ENCODE measurements at regions not wholly inside any gene's neighbourhood (a gene's known extent, or its start where the extent isn't known, plus 50 kb on each side); places are given as distances from the start of the nearest gene placed in this dataset.

DNA sequence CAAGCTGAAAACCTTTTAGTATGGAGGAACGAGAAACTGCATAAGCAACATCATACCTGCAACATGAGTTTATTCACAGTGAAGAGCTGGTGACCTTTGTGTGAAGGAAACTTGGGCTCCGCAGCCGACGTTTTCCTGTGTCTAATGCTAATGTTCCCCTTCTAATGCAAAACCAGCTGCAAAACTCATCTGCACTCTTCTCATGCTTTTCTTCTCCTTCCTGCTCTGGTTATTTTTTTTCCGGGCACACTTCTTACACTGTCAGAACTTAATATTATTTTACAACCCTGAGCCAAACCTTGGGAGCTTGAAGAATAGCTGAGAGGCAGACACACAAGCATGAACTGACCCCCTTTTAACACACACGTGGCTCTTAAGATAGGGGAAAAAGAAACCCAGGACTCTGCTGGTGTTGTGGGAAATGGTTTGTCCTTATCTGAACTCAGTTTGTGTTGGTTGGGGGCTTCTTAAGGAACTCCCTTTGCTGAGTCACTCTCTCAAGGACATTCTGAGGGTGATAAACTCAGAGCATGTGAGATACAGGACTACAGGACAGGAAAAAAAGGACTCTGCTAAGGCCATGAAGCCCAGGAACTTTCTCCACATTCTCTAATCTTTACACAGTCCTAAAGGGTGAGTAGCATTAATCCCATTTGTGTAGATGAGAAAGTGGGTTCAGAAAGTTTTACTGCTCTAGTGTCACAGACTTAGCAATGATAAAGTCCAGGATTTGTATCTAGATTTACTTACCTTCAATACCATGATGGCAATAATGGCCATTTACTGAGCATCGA is 439.3 kb upstream of the TRIB2 start:
- TF ChIP-seq, protein P1, sequence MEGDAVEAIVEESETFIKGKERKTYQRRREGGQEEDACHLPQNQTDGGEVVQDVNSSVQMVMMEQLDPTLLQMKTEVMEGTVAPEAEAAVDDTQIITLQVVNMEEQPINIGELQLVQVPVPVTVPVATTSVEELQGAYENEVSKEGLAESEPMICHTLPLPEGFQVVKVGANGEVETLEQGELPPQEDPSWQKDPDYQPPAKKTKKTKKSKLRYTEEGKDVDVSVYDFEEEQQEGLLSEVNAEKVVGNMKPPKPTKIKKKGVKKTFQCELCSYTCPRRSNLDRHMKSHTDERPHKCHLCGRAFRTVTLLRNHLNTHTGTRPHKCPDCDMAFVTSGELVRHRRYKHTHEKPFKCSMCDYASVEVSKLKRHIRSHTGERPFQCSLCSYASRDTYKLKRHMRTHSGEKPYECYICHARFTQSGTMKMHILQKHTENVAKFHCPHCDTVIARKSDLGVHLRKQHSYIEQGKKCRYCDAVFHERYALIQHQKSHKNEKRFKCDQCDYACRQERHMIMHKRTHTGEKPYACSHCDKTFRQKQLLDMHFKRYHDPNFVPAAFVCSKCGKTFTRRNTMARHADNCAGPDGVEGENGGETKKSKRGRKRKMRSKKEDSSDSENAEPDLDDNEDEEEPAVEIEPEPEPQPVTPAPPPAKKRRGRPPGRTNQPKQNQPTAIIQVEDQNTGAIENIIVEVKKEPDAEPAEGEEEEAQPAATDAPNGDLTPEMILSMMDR (IDR thresholded peaks at IDR 0.05), result no peak
- no peak overlapping the region for H3K4me3 ChIP-seq
- no peak for DNase-seq (ENCODE audit: low spot score)
- H3K27ac ChIP-seq, result no peak overlapping the region

DNA sequence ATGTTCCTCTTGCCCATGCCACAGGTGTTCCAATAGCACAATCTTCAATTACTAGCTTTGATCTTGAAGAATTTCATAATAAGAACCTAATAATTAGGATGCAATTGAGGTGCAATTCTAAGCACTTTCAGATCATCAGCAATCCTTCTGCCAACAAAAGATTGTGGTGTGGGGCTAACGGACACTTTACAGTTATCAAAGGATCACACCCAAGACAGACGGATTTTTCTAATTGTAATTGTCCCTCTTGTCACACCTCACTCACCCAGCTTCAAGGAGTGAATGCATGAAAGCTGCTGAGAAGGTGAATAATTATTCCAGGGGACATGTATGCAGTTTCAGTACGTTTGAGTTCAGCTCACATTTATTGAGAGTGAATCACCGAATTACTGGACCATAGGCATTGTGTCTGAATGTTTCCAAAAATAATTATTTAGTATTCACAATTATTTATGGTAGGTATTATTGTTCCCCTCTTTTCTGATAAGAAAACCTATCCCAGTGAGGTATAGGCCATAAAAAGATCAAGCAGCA is 438.5 kb upstream of the TRIB2 start:
- H3K4me3 ChIP-seq, result no peak overlapping the region
- TF ChIP-seq, protein P1 (IDR thresholded peaks at IDR 0.05), result no peak
- DNase-seq (ENCODE audit: low spot score), result no peak
- H3K27ac ChIP-seq, result no peak overlapping the region

DNA sequence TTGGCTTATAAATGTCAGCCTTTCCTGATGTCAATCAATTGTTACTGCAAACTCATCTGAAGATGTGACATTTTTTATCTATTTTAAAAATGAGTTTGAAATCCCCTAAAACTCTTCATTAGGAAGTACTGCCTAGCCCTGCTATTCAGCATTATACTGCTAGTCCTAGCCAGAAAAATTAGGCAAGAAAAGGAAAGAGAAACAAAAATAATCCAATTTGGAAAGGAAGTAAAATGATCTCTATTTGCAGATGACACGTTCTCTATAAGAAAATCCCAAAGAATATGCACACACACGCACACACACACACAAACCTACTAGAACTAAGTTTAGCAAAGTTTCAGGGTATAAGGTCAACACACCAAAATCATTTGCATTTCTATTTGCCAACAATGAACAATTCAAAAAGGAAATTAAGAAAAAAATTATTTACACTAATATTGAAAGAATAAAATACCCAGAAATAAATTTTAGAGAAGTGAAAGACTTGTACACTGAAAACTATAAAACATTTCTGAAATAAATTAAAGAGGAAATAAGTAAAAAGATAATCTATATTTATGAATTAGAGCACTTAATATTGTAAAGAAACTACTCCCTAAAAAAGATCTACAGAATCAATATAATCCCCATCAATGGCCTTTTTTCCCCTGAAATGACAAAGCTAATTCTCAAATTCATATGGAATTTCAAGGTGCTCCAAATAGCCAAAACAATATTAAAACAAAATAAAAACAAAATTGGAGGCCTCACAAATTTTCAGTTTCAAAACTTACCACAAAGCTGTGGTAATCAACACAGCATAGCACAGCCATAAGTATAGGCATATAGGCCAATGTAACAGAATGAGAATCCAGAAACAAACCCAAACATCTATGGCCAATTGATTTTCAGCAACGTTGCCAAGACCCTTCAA is 433.7 kb upstream of the TRIB2 start:
- H3K4me3 ChIP-seq, result no peak overlapping the region
- DNase-seq (ENCODE audit: low spot score), result no peak
- TF ChIP-seq, protein P1 (IDR thresholded peaks at IDR 0.05), result no peak
- no peak overlapping the region for H3K27ac ChIP-seq

DNA sequence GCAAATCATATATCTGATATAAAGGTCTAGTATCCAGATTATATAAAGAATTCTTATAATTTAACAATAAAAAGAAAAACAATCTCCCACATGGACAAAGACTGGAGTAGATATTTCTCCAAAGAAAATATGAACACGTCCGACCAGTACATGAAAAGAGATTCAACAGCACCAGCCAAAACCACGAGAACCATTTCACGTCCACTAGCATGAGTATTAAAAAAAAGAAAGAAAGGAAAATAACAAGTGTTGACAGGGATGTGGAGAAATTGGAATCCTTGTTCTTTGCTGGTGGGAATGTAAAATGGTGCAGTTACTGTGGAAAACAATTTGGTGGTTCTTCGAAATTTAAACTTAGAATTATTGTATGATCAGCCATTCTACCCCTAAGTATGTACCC is 432.7 kb upstream of the TRIB2 start:
- TF ChIP-seq, protein P1 (IDR thresholded peaks at IDR 0.05), result no peak
- no peak overlapping the region for H3K4me3 ChIP-seq
- no peak for DNase-seq (ENCODE audit: low spot score)
- no peak overlapping the region for H3K27ac ChIP-seq

DNA sequence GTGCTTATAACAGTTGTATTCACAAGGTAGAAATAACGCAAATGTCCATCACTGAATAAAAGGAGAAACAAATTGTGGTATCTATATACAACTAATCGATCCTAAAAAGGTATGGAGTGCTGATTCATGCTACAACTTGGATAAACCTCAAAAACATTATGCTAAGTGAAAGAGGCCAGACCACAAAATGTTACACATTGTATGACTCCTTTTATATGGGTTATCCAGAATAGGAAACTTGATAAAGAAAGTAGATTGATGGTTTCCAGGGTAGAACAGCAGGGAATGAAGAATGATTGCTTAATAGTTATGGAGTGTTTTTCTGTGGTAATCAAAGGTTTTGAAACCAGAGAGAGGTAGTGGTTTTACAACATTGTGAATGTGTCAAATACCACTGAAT is 432.2 kb upstream of the TRIB2 start:
- no peak for DNase-seq (ENCODE audit: low spot score)
- TF ChIP-seq, protein P1 (IDR thresholded peaks at IDR 0.05), result no peak
- H3K27ac ChIP-seq, result no peak overlapping the region
- no peak overlapping the region for H3K4me3 ChIP-seq

DNA sequence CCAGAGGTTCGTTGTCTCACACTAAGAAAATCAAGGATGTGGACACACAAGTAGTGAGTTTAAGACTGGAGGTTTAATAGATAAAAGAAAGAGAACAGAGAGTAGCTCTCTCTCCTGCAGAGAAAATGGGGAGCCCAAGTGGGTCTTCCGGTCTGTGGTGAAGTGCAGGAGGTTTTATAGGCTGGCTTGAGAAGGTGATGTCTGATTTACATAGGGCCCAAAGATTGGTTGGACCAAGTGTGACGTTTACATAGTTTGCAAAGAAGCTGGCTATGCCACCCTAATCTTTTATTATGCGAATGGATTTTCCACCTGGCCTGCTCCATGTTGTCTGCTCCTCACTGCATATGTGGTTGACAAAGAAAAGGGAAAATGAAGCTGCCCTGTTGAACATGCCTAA is 430.4 kb upstream of the TRIB2 start:
- Histone ChIP-seq H3K27ac (no peak overlapping the region), H3K4me3 (no peak overlapping the region)
- DNase-seq (ENCODE audit: low spot score), result no peak
- TF ChIP-seq, protein P1 (IDR thresholded peaks at IDR 0.05), result no peak

All from coronary artery (tissue), 2 donors.